ENCODE measurements at regions not wholly inside any gene's neighbourhood (a gene's known extent, or its start where the extent isn't known, plus 50 kb on each side); places are given as distances from the start of the nearest gene placed in this dataset.

- no peak for TF ChIP-seq CTCF (IDR thresholded peaks at IDR 0.05; ENCODE audit: borderline replicate concordance, extremely low read depth, insufficient read depth)
- no peak for FAIRE-seq
- no peak overlapping the region for H3K9ac ChIP-seq (ENCODE audit: low read length in 3 of 3)
- no peaks in the 10 kb centered on the region for H3K27me3 ChIP-seq (ENCODE audit: control insufficient read depth, insufficient read depth, low read length)
- H3K4me3 ChIP-seq (ENCODE audit: low read length in 3 of 3): no peak overlapping the region
- intact Hi-C loops (cut with DNase I): no loop called here
- H3K36me3 ChIP-seq (ENCODE audit: control insufficient read depth in 2 of 3, insufficient read depth in 3 of 3, low read length in 3 of 3): no peaks in the 10 kb centered on the region
- H3K9me3 ChIP-seq (ENCODE audit: control insufficient read depth in 2 of 3, insufficient read depth in 1 of 3, low read length in 3 of 3): no peaks in the 10 kb centered on the region
- no peak overlapping the region for H3K27ac ChIP-seq (ENCODE audit: low read depth in 2 of 2, low read length in 2 of 2)
- DNase-seq: no peak
- H3K4me1 ChIP-seq (ENCODE audit: control insufficient read depth in 2 of 3, insufficient read depth in 2 of 3, low read depth in 1 of 3, low read length in 3 of 3): no peaks in the 10 kb centered on the region
Observed at GRCh38 chr3:147493065-147493464, 83.9 kb downstream of the ZIC1 start.

- TF ChIP-seq CTCF (IDR thresholded peaks at IDR 0.05; ENCODE audit: borderline replicate concordance, extremely low read depth, insufficient read depth): no peak
- intact Hi-C loops (cut with DNase I): no loop called here
- FAIRE-seq: no peak
Observed at GRCh38 chr3:147493666-147494065, 84.5 kb downstream of the ZIC1 start.

GRCh38 chr3:147497286-147497685 is 88.1 kb downstream of the ZIC1 start:
- Histone ChIP-seq H3K9ac (ENCODE audit: low read length in 3 of 3) (no peak overlapping the region), H3K4me1 (ENCODE audit: control insufficient read depth in 2 of 3, insufficient read depth in 2 of 3, low read depth in 1 of 3, low read length in 3 of 3) (no peaks in the 10 kb centered on the region), H3K4me3 (ENCODE audit: low read length in 3 of 3) (no peak overlapping the region), H3K27ac (ENCODE audit: low read depth in 2 of 2, low read length in 2 of 2) (no peak overlapping the region), H3K36me3 (ENCODE audit: control insufficient read depth in 2 of 3, insufficient read depth in 3 of 3, low read length in 3 of 3) (no peaks in the 10 kb centered on the region), H3K9me3 (ENCODE audit: control insufficient read depth in 2 of 3, insufficient read depth in 1 of 3, low read length in 3 of 3) (no peaks in the 10 kb centered on the region), H3K27me3 (ENCODE audit: control insufficient read depth, insufficient read depth, low read length) (no peaks in the 10 kb centered on the region)
- intact Hi-C loops (cut with DNase I): no loop called here
- TF ChIP-seq CTCF (IDR thresholded peaks at IDR 0.05; ENCODE audit: borderline replicate concordance, extremely low read depth, insufficient read depth): no peak
- DNase-seq (no peak), FAIRE-seq (no peak)

More at GRCh38 chr3:147493666-147494065, 84.5 kb downstream of the ZIC1 start:
- H3K4me1 ChIP-seq (ENCODE audit: control insufficient read depth in 2 of 3, insufficient read depth in 2 of 3, low read depth in 1 of 3, low read length in 3 of 3): no peaks in the 10 kb centered on the region
- no peak overlapping the region for H3K27ac ChIP-seq (ENCODE audit: low read depth in 2 of 2, low read length in 2 of 2)
- H3K27me3 ChIP-seq (ENCODE audit: control insufficient read depth, insufficient read depth, low read length): no peaks in the 10 kb centered on the region
- no peak overlapping the region for H3K9ac ChIP-seq (ENCODE audit: low read length in 3 of 3)
- H3K36me3 ChIP-seq (ENCODE audit: control insufficient read depth in 2 of 3, insufficient read depth in 3 of 3, low read length in 3 of 3): no peaks in the 10 kb centered on the region
- no peaks in the 10 kb centered on the region for H3K9me3 ChIP-seq (ENCODE audit: control insufficient read depth in 2 of 3, insufficient read depth in 1 of 3, low read length in 3 of 3)
- DNase-seq: no peak
- no peak overlapping the region for H3K4me3 ChIP-seq (ENCODE audit: low read length in 3 of 3)

- no peaks in the 10 kb centered on the region for H3K4me1 ChIP-seq (ENCODE audit: control insufficient read depth in 2 of 3, insufficient read depth in 2 of 3, low read depth in 1 of 3, low read length in 3 of 3)
- H3K36me3 ChIP-seq (ENCODE audit: control insufficient read depth in 2 of 3, insufficient read depth in 3 of 3, low read length in 3 of 3): no peaks in the 10 kb centered on the region
- H3K27me3 ChIP-seq (ENCODE audit: control insufficient read depth, insufficient read depth, low read length): no peaks in the 10 kb centered on the region
- DNase-seq (no peak), FAIRE-seq (no peak)
- TF ChIP-seq CTCF (IDR thresholded peaks at IDR 0.05; ENCODE audit: borderline replicate concordance, extremely low read depth, insufficient read depth): no peak
- intact Hi-C loops (cut with DNase I): no loop called here
- no peak overlapping the region for H3K27ac ChIP-seq (ENCODE audit: low read depth in 2 of 2, low read length in 2 of 2)
- no peak overlapping the region for H3K9ac ChIP-seq (ENCODE audit: low read length in 3 of 3)
- no peak overlapping the region for H3K4me3 ChIP-seq (ENCODE audit: low read length in 3 of 3)
- no peaks in the 10 kb centered on the region for H3K9me3 ChIP-seq (ENCODE audit: control insufficient read depth in 2 of 3, insufficient read depth in 1 of 3, low read length in 3 of 3)
Observed at GRCh38 chr3:147507638-147508286, 98.6 kb downstream of the ZIC1 start.
